Prostate gland (tissue), 2 donors: ENCODE measurements at regions not wholly inside any gene's neighbourhood (a gene's known extent, or its start where the extent isn't known, plus 50 kb on each side); places are given as distances from the start of the nearest gene placed in this dataset.

Experiments
- DNase-seq: peaks from one replicate; pipeline ENCODE4 v3.0.0-alpha.2; 2019; ENCODE audit warnings: low spot score
- H3K27ac ChIP-seq, 2 donors: fragments of 200-600 bp; sonication (generic); 2 replicates each; pipeline ENCODE4 v1.5.1; 2017 to 2019
- H3K27me3 ChIP-seq: fragments of 200-600 bp; sonication (generic); replicated peaks from 2 replicates; pipeline ENCODE4 v1.5.1; 2019; ENCODE audit not compliant: insufficient read depth
- H3K36me3 ChIP-seq, 2 donors: fragments of 200-600 bp; sonication (generic); 1 replicate in 1 of 2; 2 replicates in 1 of 2; pipeline versions ENCODE4 v1.5.1 to v1.8.1; 2017 to 2019
- H3K4me1 ChIP-seq: fragments of 200-600 bp; sonication (generic); replicated peaks from 2 replicates; pipeline ENCODE4 v1.5.1; 2019
- H3K4me3 ChIP-seq, 2 donors: fragments of 200-600 bp; sonication (generic); 2 replicates each; pipeline ENCODE4 v1.5.1; 2017 to 2019
- H3K9me3 ChIP-seq: fragments of 200-600 bp; sonication (generic); 2 replicates; pipeline ENCODE4 v1.5.1; 2017
- POLR2A ChIP-seq: fragments of 450-650 bp; IDR thresholded peaks from one replicate; pipeline ENCODE4 v1.6.1; 2016; ENCODE audit warnings: antibody characterized with exemption, mild to moderate bottlenecking
- POLR2AphosphoS5 ChIP-seq: sonication (generic); formaldehyde crosslinking; IDR thresholded peaks from one replicate; pipeline ENCODE4 v1.6.1; 2017; ENCODE audit warnings: antibody characterized with exemption
- WGBS: methylation state at CpG from one replicate; pipeline ENCODE4 v1.1.5; 2018; 5-methylcytosine and 5-hydroxymethylcytosine counted together
- intact Hi-C: fragments of 100-400 bp; cut with DNase I; formaldehyde crosslinking; loops from one replicate; pipeline ENCODE4 v1.14.2; 2022
- TF ChIP-seq, protein P1 (sequence below), 4 experiments: fragments of 200-600 bp in 2 of 4; fragments of 450-650 bp in 2 of 4; sonication (generic) in 2 of 4; IDR thresholded peaks; 1 replicate in 3 of 4; 2 replicates in 1 of 4; pipeline ENCODE4 v1.5.1; 2016 to 2019; ENCODE audit warnings: antibody characterized with exemption in 4 of 4, mild to moderate bottlenecking in 2 of 4, moderate library complexity in 2 of 4

GRCh38 chr6:167235005-167235404 lies 56.1 kb upstream of the UNC93A start:
- H3K9me3 ChIP-seq, result no peaks in the 10 kb centered on the region
- no peak overlapping the region for H3K27ac ChIP-seq
- TF ChIP-seq, protein P1, sequence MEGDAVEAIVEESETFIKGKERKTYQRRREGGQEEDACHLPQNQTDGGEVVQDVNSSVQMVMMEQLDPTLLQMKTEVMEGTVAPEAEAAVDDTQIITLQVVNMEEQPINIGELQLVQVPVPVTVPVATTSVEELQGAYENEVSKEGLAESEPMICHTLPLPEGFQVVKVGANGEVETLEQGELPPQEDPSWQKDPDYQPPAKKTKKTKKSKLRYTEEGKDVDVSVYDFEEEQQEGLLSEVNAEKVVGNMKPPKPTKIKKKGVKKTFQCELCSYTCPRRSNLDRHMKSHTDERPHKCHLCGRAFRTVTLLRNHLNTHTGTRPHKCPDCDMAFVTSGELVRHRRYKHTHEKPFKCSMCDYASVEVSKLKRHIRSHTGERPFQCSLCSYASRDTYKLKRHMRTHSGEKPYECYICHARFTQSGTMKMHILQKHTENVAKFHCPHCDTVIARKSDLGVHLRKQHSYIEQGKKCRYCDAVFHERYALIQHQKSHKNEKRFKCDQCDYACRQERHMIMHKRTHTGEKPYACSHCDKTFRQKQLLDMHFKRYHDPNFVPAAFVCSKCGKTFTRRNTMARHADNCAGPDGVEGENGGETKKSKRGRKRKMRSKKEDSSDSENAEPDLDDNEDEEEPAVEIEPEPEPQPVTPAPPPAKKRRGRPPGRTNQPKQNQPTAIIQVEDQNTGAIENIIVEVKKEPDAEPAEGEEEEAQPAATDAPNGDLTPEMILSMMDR (IDR thresholded peaks at IDR 0.05), result no peak
- TF ChIP-seq POLR2AphosphoS5 (no peak), POLR2A (no peak)
- no peaks in the 10 kb centered on the region for H3K36me3 ChIP-seq
- H3K4me1 ChIP-seq, result no peaks in the 10 kb centered on the region
- intact Hi-C loops, result no loop called here
- no peak for DNase-seq
- 82% methylated on average over 9 of the region's 9 CpGs for WGBS
- H3K27me3 ChIP-seq, result peaks cover 6% of the 10 kb centered on the region
- no peak overlapping the region for H3K4me3 ChIP-seq

- no peak for TF ChIP-seq POLR2AphosphoS5
- TF ChIP-seq, protein P1 (IDR thresholded peaks at IDR 0.05), result no peak
- no peak for TF ChIP-seq POLR2A
- H3K36me3 ChIP-seq, result no peaks in the 10 kb centered on the region
- H3K27ac ChIP-seq, result no peak overlapping the region
- H3K27me3 ChIP-seq, result peaks cover 6% of the 10 kb centered on the region
- H3K9me3 ChIP-seq, result no peaks in the 10 kb centered on the region
- intact Hi-C loops, result no loop called here
- 93% methylated on average over 19 of the region's 38 CpGs for WGBS
- no peak overlapping the region for H3K4me3 ChIP-seq
- no peaks in the 10 kb centered on the region for H3K4me1 ChIP-seq
- DNase-seq, result no peak
Observed at GRCh38 chr6:167235421-167236238, 55.5 kb upstream of the UNC93A start.

- Histone ChIP-seq H3K36me3 (no peaks in the 10 kb centered on the region), H3K27ac (no peak overlapping the region), H3K9me3 (no peaks in the 10 kb centered on the region), H3K27me3 (peaks cover 6% of the 10 kb centered on the region), H3K4me1 (no peaks in the 10 kb centered on the region), H3K4me3 (no peak overlapping the region)
- intact Hi-C loops, result no loop called here
- TF ChIP-seq, protein P1 (IDR thresholded peaks at IDR 0.05), result no peak
- TF ChIP-seq POLR2A (no peak), POLR2AphosphoS5 (no peak)
- no peak for DNase-seq
- 81% methylated on average over 13 of the region's 16 CpGs for WGBS
Observed at GRCh38 chr6:167236239-167236571, 54.9 kb upstream of the UNC93A start.

DNA sequence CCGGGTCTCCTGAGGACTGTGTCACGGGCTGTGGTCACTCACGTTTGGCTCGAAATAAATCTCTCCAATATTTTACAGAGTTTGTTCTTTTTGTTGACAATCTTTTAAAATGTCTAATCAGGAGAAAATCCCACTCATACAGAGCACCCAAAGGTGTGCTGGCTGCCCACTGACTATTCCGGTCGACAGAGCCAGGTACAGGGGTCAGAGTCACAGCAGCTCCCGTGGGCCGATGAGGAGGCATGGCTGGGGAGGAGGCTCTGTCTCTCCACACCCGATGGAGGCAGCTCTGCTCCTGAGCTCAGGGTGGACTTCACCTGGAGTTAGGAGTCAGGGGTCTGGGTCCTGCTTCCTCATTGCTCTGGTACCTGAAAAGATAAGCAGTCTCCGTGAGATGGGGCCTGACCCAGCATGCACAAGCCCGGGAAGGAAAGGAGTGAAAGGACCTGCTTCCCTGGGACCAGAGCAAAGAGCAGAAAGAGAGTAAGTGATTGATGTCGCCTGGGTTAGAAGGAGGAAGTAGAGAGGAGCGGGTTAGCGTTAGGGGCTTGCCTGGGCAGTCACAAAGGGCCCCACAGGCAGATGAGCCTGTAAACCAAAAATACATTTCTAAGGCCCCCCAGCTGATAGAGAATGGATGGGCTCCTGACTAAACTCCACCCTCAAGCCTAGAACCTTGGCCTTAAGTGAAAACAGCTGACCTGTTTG lies 53.5 kb upstream of the UNC93A start:
- DNase-seq, result no peak
- Histone ChIP-seq H3K27me3 (peaks cover 4% of the 10 kb centered on the region), H3K9me3 (no peaks in the 10 kb centered on the region), H3K4me3 (no peak overlapping the region), H3K4me1 (no peaks in the 10 kb centered on the region), H3K36me3 (no peaks in the 10 kb centered on the region), H3K27ac (no peak overlapping the region)
- 82% methylated on average over 14 of the region's 14 CpGs for WGBS
- intact Hi-C loops, result no loop called here
- TF ChIP-seq POLR2A, result no peak
- TF ChIP-seq, protein P1 (IDR thresholded peaks at IDR 0.05), result no peak
- TF ChIP-seq POLR2AphosphoS5, result no peak
